Cerebellar nuclear complex (tissue), 1 donor: ENCODE measurements at regions not wholly inside any gene's neighbourhood (a gene's known extent, or its start where the extent isn't known, plus 50 kb on each side); places are given as distances from the start of the nearest gene placed in this dataset.
"Not testable (repeated sequence)": the region's sequence is repeated elsewhere in the genome, so short reads cannot be mapped to it uniquely, and the experiment has no call there.

ENCODE experiments used
- DNase-seq, 2 experiments: peaks; one replicate each; lab custom pipeline; 2025; lab: John Stamatoyannopoulos, UW

DNA sequence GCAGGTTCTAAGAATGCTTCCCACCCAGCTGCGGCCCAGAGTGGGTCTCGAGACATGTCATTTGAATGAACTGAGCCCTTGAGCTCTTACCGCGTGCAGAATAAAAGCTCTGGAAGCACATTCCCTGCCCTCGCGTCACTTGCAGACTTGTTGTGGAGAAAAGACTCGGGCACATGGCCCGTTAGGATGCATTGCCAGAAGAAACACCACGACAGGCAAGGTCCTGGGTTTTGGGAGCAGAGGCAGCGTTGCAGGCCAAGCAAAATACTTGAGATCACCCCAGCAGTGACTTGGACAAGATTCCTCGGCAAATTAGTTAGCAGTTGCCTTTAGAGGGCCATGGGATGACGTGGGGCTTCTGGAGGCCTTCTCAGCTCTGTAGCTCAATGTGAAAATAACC, 170.8 kb upstream of the MSX2 start:
- no peak for DNase-seq

DNA sequence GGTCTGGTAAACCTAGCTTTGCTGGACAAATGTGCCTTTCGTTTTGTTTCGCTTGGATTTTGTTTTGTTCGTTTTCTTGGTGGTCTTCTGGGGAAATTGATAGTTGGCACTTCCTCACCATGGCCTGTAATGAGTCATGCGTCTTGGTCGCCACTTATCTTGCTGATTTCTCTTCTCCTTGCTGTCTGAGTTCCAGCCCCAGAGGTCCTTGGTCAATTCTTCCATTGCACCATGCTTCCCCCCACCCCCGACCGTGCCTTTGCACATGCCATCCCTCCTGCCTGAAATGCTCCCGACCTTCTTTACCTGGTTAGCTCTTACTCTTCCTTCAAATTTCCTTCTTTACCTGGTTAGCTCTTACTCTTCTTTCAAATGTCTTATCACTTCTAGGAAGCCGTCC, 168.7 kb upstream of the MSX2 start:
- DNase-seq = no peak

DNA sequence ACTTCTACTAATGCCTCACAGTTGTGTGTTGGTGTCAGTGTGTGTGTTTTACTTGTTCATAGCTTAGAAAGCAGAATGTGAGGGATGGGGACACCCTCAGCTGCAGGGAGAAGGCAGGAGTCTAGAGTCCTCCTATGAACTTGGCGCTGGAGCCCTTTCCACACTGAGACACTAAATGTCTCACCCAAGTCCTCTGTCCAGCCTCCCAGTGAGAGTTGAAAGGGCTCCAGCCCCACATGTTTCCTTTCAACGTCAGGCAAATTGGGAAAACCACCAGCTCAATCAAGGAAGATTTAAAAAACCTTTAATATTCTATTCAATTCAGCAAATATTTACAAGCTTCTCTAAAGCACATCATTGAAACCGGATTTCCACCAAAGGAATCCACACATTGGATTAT, 167.6 kb upstream of the MSX2 start:
- DNase-seq = no peak

DNA sequence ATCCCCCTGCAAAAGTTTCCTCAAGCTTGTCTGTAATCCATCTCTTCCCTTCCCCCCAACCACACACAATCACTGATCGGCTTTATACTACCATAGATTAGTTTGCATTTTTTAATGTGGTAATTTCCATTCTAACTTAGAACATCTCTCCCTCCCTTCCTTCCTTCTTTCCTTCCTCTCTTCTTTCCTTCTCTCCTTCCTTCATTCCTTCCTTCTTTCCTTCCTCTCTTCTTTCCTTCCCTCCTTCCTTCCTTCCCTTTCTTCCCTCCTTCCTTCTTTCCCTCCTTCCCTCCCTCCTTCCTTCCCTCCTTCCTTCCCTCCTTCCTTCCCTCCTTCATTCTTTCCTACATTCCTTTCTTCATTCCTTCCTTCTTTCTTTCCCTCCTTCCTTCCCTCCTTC, 166.2 kb upstream of the MSX2 start:
- no peak for DNase-seq

DNA sequence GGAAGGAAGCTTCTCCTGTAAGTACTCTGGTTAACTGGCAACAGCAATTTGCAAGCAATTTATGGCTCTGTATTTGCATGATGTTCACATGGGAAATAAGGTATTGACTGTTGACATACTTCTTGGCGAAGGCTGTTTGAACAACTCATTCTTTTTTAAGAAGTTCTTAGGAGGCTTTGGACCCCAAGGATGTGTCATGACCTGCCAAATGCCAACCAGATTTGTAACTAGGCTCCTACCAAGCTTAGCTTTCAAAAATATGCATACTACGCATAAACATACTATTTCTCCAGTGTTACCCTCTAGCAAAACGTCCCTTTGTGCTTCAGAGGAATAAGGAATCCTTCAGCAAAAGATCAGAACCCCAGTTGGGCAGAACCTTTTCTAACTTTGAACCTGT, 165.2 kb upstream of the MSX2 start:
- no peak for DNase-seq

DNA sequence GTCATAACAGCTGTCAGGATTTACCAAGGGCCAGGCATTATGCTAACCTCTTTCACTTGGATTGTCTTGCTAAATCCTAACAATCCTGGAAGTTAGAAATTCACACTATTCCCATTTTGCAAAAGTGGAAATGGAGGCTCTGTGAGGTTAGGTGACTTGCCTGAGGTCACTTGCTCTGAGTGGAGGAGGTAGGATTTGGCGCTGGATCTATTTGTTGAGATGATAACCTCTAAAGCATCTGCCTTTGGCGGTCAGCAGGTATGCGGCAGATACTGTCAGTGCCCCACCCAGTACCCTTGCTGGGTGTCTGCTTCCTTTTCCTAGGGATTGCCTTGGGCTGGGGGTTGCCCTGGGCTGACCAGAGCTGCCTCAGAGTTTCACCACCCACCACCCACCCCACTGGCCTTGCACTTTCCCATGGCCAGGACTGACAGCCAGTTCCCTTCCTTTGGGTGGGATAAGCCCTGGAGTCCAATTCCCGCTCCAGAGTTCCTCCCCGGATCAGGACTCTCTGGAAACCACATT, 164.8 kb upstream of the MSX2 start:
- no peak for DNase-seq

DNA sequence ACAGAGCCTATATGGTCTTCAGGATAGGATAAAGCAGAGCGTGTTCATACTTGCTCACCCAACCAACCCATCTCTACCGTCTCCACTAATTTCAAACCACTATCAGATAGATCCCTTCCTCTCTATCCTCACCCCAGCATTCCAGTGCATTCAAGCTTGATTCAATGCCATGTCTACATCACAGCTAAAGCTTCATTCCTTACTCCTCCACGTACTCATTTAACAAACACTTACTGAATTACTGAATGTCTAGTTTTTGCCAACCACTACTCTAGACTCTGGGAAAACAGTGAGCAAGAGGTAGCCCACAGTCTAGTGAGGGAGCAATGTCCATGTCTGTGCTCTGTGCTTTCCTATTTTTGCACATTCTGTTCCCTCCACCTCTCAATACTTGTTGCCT, 163.5 kb upstream of the MSX2 start:
- no peak for DNase-seq

DNA sequence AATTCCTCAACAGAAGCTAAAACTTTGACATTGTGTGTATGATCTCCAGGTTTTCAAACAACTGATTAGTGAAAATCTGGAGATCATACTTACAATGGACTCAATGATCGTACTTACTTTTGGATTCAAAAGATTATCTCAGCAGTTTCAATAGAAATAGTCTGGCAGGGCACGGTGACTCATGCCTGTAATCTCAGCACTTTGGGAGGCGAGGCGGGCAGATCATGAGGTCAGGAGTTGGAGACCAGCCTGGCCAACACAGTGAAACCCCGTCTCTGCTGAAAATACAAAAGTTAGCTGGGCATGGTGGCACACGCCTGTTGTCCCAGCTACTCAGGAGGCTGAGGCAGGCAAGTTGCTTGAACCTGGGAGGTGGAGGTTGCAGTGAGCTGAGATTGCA, 161.3 kb upstream of the MSX2 start:
- DNase-seq = not testable (repeated sequence)

DNA sequence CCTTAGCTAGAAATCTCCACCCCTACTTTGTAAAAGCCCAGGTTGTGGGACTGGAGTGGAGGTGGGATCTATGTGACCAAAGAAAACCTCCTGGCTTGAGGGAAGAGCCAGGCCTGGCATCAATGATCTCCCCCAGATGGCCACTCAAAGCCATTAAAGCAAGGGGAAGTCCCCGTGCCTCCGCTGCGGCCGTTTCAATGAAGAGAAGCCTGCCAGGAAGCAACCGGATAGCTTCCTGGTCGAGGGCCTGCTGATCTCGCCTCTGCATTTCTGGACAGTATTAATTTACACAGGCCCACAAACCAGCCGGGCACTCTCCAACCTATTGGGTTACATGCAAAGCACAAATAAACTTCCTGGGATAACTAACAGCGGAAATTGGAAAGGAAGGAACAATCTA, 160.5 kb upstream of the MSX2 start:
- DNase-seq = no peak

DNA sequence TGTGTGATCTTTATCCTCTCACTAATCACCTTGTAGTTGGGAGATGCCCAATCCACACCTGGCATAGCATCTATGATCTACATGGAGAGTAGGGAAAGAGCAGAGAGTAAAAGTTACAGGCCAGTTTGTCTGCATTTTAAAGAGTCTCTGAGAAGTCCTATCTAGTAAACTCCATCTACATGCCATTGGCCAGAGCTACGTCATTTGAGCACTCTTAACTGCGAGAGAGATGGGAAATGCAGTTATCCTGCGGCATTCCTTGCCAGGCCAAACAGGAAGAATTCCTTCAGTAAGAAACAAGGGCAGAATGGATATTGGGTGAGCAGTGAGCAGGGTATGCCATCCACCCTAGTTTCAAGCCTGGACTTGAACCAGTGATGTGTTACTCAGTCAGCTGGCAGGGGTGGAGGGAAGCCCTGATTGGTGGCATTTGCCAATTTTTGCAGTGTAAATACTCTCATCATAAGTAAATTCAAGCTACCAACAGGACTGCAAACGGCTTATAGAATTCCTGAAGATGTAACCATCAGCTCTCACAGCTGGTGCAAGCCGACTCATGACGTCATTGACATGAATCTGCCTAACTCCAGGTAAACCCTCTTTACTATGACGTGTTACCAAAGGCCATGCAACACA, 156.8 kb upstream of the MSX2 start:
- DNase-seq = no peak

DNA sequence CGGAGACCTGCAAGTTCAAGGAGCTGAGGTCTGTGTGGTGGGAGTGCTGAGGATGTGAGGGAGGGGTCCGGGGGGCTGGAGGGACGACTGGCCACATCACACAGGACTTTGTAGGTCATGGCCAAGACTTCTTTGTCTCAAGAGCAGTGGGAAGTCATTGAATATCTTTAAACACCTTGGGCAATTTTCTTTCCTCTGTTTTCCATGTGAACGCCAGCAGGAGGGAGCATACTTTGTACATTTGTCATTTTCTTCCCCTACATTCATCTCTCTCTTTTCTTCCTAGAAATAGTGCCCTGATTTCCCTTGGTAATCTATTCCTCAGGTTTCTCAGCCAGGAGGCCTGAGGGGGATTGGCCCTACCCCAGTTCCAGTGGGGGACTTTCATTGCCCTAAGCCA, 153.7 kb upstream of the MSX2 start:
- DNase-seq = no peak

DNA sequence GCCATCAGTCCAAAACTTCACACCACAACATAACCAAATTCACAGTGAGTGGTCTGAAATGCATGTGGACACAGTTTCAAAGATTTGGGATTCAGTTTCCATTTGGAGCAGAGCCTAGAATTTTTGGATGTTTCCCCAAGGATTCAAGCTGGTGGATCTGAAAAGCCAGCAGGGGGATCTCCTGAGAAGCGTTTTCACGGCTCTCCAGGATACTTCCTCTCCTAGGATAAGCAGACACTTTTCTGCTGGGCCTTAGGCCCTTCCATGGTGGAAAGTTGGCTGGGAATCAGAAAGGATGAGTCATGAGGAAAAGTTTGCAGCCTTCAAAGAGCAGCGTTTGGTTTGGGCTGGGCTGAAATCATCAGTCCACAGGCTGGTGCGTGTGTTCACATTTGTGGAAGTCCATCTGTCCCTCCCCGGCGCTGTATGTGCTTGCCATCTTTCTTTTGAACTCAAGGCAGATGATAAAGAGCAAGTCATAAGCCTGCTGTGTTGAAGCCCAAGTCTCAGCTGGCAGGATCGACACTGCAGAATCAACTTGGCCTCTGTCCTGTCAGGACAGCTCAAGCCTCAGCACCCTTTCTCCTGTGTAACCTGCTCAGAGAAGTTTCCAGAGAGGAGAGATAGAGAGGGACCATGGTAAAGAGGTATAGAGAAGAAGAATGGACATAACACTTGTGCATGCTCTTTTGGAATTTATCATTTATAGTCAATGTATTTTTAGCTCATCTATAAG, 152.6 kb upstream of the MSX2 start:
- no peak for DNase-seq

DNA sequence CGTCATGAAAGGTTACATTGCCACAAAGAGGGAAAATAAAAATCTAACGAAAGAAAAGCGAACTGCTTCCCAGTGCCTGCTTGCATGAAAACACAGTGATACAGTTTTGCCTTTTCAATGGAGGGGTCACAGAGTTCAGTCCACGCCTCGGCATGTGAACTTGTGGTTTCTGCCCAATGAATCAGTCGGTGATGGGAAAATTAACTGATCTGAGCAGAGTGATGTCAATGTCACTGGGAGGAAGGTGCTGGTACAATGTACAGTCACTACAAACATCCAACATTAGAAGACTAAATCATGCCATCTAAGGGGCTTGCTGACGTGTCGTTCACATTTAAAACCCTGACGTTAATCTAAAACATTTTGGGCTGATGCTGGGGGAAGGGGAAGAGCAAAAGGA, 151.8 kb upstream of the MSX2 start:
- no peak for DNase-seq

DNA sequence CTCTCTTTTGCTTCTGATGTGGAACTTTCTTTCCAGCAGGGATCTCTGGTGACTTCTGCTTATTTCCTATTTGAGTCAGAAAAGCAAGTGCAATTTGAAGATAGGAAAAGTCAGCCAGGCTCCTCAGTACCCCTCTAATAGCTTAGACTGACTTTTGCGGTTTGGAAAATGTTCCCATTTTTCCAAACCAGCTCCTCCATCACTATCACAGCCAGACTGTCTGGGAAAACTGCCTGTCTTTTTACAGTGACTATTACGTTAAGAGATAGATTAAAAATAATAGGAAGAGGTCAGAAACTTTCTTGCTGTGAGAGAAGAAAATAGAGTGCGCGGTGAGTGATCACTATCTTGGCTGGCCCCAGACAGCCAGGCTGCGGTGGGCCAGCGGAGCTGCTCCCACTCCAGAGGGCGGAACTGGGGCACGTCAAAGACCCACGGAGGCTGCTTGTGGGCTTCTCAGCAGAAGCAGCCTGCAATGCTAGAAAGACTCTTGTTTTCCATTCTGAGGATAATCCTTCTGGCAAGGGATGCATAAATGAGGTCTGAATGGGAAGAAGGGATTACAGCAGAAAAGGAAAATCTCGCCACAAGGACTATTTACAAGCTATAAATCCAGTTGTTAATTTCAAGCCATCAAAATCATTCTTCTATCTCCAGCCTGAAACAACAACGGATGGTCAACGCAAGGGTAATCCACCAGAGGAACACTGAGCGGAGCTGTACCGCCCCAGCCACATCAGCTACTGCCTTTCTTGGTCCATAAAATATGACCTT, 151.0 kb upstream of the MSX2 start:
- no peak for DNase-seq

DNA sequence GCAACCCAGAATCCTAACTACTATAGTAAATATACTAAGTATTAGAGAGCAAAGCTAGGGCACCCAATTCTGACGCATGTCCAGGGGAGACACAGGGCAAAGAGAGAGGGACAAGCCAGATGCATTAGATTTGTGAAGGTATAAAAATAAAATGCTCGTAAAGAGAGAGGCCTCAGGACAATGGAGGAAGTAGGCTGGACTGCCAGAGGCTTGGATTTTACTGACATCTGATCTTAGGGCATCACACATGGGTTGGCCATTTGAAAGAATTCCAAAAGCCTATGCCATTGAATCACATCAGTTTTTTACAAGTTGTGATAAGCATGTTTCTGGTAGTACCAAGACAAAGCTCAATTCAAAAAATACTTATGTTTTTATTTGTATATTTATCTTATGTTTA, 149.3 kb upstream of the MSX2 start:
- no peak for DNase-seq

DNA sequence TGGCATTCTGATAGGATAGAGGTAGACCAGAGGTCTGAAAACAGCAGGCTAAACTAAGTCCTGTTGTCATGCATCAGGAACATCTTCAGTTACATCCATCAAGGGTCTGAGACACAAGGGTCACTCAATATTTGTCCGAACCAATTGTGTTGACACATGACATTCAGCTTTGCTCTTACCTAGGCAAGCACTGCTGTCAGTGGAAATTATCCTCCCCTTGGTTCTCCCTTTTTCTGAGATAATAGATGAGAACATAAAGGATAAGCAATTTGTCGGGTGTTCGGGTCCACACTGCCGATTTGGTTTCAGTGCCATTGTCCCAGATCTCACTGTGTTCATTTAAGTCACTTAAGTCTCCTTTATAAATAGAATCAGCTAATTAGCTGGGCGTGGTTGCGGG, 148.3 kb upstream of the MSX2 start:
- DNase-seq = no peak

DNA sequence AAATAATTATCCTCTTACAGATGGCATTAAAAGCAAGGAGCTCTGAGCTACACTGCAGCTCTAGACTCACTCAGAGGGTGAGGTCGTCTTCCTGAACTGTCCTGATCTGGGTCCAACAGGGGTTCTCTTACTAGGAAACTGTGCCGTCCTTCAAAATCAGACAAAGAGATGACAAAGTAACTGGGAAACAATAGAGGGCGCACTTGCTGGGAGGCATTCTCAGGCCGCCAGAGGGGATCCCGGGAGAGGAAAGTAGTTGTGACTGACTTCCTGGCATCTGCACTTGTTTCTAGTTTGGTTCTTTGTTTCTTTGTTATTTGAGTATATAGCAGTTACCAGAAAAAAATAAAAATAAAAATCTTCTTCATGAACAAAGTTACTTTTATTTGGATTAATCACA, 142.9 kb upstream of the MSX2 start:
- no peak for DNase-seq

DNA sequence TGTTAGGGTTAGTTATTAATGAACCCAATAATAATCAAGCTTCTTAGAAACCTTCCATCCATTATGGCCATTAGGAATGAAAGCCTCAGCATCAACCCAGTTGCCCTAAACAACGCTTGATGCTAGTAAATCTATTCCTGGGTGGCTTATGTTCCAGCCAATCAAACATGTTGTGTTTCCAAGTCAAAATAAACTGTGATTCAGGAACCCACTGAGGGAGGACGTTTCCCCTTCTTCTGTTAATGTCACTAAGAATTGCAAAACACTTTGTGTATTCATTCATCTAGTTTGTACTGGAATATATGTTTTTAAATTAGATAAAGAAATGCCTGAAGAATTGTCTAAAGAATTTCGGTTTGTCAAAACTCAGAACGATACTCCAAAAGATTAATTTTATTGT, 142.5 kb upstream of the MSX2 start:
- DNase-seq = no peak

DNA sequence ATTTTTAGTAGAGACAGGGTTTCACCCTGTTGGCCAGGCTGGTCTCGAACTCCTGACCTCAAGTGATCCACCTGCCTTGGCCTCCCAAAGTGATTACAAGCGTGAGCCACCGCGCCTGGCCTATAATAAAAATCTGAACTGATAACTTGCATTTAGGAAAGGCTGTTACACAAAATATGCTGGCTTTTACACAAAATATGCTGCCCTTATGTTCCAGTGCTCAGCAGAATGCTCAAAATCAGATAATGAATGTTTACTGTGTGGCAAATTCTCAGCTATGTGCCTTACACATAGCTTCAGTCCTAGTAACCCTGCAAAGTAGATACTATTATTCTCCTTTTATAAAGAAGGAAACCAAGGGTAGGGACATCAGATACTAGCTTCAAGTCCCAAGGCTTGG, 141.3 kb upstream of the MSX2 start:
- DNase-seq = no peak

DNA sequence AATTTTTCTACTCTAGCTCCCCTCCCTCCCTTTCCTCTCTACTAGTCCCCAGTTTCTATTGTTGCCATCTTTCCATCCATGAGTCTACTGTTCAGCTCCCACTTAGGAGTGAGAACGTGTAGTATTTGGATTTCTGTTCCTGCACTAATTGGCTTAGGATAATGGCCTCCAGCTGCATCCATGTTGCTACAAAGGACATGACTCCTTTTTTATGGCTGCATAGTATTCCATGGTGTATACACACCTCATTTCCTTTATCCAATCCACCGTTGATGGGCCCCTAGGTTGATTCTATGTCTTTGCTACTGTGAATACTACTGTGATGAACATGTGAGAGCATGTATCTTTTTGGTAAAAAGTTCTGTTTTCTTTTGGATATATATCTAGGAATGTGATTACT, 138.9 kb upstream of the MSX2 start:
- no peak for DNase-seq

DNA sequence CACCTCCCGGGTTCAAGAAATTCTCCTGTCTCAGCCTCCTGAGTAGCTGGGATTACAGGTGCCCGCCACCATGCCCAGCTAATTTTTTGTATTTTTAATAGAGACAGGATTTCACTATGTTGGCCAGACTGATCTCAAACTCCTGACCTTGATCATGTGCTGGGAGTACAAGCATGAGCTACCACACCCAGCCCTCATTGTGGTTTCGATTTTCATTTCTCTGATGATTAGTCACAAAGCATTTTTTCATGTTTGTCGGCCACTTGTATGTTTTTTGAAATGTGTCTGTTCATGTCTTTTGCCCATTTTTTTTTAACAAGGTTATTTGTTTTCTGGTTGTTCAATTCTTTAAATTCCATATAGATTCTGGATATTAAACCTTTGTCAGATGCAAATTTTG, 138.2 kb upstream of the MSX2 start:
- DNase-seq = not testable (repeated sequence)

DNA sequence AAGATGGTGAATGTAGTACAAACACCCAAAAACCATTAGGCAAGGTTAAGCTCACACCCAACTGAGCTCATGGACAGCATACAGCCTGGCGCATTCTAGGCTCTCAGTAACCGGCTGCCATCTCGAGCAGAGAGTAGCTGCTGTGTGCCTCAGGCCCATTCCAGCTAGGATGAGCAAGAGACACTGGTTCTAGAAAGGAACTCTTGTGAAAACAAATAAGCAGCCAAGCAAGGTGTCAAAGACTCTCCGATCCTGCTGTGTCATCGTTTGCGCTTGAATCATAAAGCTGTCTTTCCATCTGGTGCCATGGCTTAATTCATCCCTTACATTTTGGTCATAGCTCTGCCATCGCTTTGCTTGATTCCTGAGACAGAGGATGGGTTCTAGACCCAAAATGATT, 135.4 kb upstream of the MSX2 start:
- no peak for DNase-seq

DNA sequence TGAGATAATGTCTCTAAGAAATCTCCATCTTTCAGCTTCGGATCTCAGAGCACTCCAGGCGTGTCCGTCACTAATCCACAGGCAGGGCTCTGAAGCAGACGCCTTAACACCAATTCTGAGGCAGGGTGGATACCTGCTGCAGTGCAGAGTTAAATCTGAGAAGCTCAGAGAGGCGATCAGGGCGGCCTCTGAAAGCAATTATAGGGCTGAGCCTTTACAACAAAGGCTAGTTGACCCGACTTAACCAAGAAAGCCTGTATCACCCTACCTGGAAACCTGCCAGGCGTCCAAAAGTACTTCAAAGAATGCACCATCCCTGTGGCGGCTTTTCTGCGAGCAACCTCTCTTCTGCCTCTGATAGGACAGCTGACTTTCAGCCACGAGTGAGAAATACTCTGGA, 134.8 kb upstream of the MSX2 start:
- no peak for DNase-seq
